ENCODE measurements at regions not wholly inside any gene's neighbourhood (a gene's known extent, or its start where the extent isn't known, plus 50 kb on each side); places are given as distances from the start of the nearest gene placed in this dataset.
"Not testable (repeated sequence)": the region's sequence is repeated elsewhere in the genome, so short reads cannot be mapped to it uniquely, and the experiment has no call there.

- no peaks in the 10 kb centered on the region for H3K9me3 ChIP-seq (ENCODE audit: control insufficient read depth, insufficient read depth, low read depth, low read length)
- peaks cover 16% of the 10 kb centered on the region for H3K27me3 ChIP-seq (ENCODE audit: control insufficient read depth, insufficient read depth, low read length)
- no peak overlapping the region for H3K4me3 ChIP-seq (ENCODE audit: low read depth, low read length)
- H3K9ac ChIP-seq (ENCODE audit: low read length) = no peak overlapping the region
- H3K36me3 ChIP-seq (ENCODE audit: control insufficient read depth, insufficient read depth, low read length) = no peaks in the 10 kb centered on the region
- peaks cover 19% of the 10 kb centered on the region for H3K4me1 ChIP-seq (ENCODE audit: control insufficient read depth, insufficient read depth, low read length)
- H3K27ac ChIP-seq (ENCODE audit: low read depth, low read length) = no peak overlapping the region
These were observed 66.6 kb downstream of the DIO3 start for GRCh38 chr14:101627915-101628262.

GRCh38 chr14:101628471-101628966 lies 67.2 kb downstream of the DIO3 start:
- H3K27ac ChIP-seq (ENCODE audit: low read depth, low read length) = no peak overlapping the region
- peak overlapping the region; percentile 41; the same call in 1 of the 2 replicates for H3K4me3 ChIP-seq (ENCODE audit: low read depth, low read length)
- H3K36me3 ChIP-seq (ENCODE audit: control insufficient read depth, insufficient read depth, low read length) = no peaks in the 10 kb centered on the region
- no peaks in the 10 kb centered on the region for H3K9me3 ChIP-seq (ENCODE audit: control insufficient read depth, insufficient read depth, low read depth, low read length)
- H3K4me1 ChIP-seq (ENCODE audit: control insufficient read depth, insufficient read depth, low read length) = peaks cover 18% of the 10 kb centered on the region
- H3K9ac ChIP-seq (ENCODE audit: low read length) = no peak overlapping the region
- peaks cover 16% of the 10 kb centered on the region for H3K27me3 ChIP-seq (ENCODE audit: control insufficient read depth, insufficient read depth, low read length)

- H3K4me3 ChIP-seq (ENCODE audit: low read depth, low read length) = no peak overlapping the region
- no peak overlapping the region for H3K9ac ChIP-seq (ENCODE audit: low read length)
- H3K36me3 ChIP-seq (ENCODE audit: control insufficient read depth, insufficient read depth, low read length) = no peaks in the 10 kb centered on the region
- no peak overlapping the region for H3K27ac ChIP-seq (ENCODE audit: low read depth, low read length)
- H3K9me3 ChIP-seq (ENCODE audit: control insufficient read depth, insufficient read depth, low read depth, low read length) = no peaks in the 10 kb centered on the region
- peaks cover 13% of the 10 kb centered on the region for H3K4me1 ChIP-seq (ENCODE audit: control insufficient read depth, insufficient read depth, low read length)
- peaks cover 16% of the 10 kb centered on the region for H3K27me3 ChIP-seq (ENCODE audit: control insufficient read depth, insufficient read depth, low read length)
These were observed 67.7 kb downstream of the DIO3 start for GRCh38 chr14:101628975-101629374.

- Histone ChIP-seq H3K36me3 (ENCODE audit: control insufficient read depth, insufficient read depth, low read length) (no peaks in the 10 kb centered on the region), H3K4me3 (ENCODE audit: low read depth, low read length) (no peak overlapping the region), H3K9ac (ENCODE audit: low read length) (no peak overlapping the region), H3K27ac (ENCODE audit: low read depth, low read length) (no peak overlapping the region), H3K27me3 (ENCODE audit: control insufficient read depth, insufficient read depth, low read length) (peaks cover 16% of the 10 kb centered on the region), H3K9me3 (ENCODE audit: control insufficient read depth, insufficient read depth, low read depth, low read length) (no peaks in the 10 kb centered on the region), H3K4me1 (ENCODE audit: control insufficient read depth, insufficient read depth, low read length) (peaks cover 3% of the 10 kb centered on the region)
These were observed 69.0 kb downstream of the DIO3 start for GRCh38 chr14:101630056-101630965.

- H3K36me3 ChIP-seq (ENCODE audit: control insufficient read depth, insufficient read depth, low read length) = no peaks in the 10 kb centered on the region
- no peak overlapping the region for H3K27ac ChIP-seq (ENCODE audit: low read depth, low read length)
- peaks cover 3% of the 10 kb centered on the region for H3K4me1 ChIP-seq (ENCODE audit: control insufficient read depth, insufficient read depth, low read length)
- no peak overlapping the region for H3K9ac ChIP-seq (ENCODE audit: low read length)
- H3K4me3 ChIP-seq (ENCODE audit: low read depth, low read length) = no peak overlapping the region
- H3K27me3 ChIP-seq (ENCODE audit: control insufficient read depth, insufficient read depth, low read length) = peaks cover 16% of the 10 kb centered on the region
- H3K9me3 ChIP-seq (ENCODE audit: control insufficient read depth, insufficient read depth, low read depth, low read length) = no peaks in the 10 kb centered on the region
These were observed 69.9 kb downstream of the DIO3 start for GRCh38 chr14:101631199-101631598.

- H3K27me3 ChIP-seq (ENCODE audit: control insufficient read depth, insufficient read depth, low read length) = peaks cover 16% of the 10 kb centered on the region
- not testable (repeated sequence) for H3K9me3 ChIP-seq (ENCODE audit: control insufficient read depth, insufficient read depth, low read depth, low read length); H3K9ac ChIP-seq (ENCODE audit: low read length); H3K4me1 ChIP-seq (ENCODE audit: control insufficient read depth, insufficient read depth, low read length); H3K36me3 ChIP-seq (ENCODE audit: control insufficient read depth, insufficient read depth, low read length); H3K4me3 ChIP-seq (ENCODE audit: low read depth, low read length); H3K27ac ChIP-seq (ENCODE audit: low read depth, low read length)
These were observed 70.7 kb downstream of the DIO3 start for GRCh38 chr14:101631970-101632369.

GRCh38 chr14:101632520-101632919 lies 71.2 kb downstream of the DIO3 start:
- Histone ChIP-seq H3K36me3 (ENCODE audit: control insufficient read depth, insufficient read depth, low read length) (no peaks in the 10 kb centered on the region), H3K27ac (ENCODE audit: low read depth, low read length) (no peak overlapping the region), H3K4me1 (ENCODE audit: control insufficient read depth, insufficient read depth, low read length) (peaks cover 3% of the 10 kb centered on the region), H3K27me3 (ENCODE audit: control insufficient read depth, insufficient read depth, low read length) (peaks cover 16% of the 10 kb centered on the region), H3K9me3 (ENCODE audit: control insufficient read depth, insufficient read depth, low read depth, low read length) (no peaks in the 10 kb centered on the region), H3K4me3 (ENCODE audit: low read depth, low read length) (no peak overlapping the region), H3K9ac (ENCODE audit: low read length) (no peak overlapping the region)

GRCh38 chr14:101633276-101633675 lies 72.0 kb downstream of the DIO3 start:
- Histone ChIP-seq H3K9ac (ENCODE audit: low read length) (no peak overlapping the region), H3K4me1 (ENCODE audit: control insufficient read depth, insufficient read depth, low read length) (peaks cover 3% of the 10 kb centered on the region), H3K36me3 (ENCODE audit: control insufficient read depth, insufficient read depth, low read length) (no peaks in the 10 kb centered on the region), H3K4me3 (ENCODE audit: low read depth, low read length) (no peak overlapping the region), H3K27me3 (ENCODE audit: control insufficient read depth, insufficient read depth, low read length) (peaks cover 16% of the 10 kb centered on the region), H3K27ac (ENCODE audit: low read depth, low read length) (no peak overlapping the region), H3K9me3 (ENCODE audit: control insufficient read depth, insufficient read depth, low read depth, low read length) (no peaks in the 10 kb centered on the region)

GRCh38 chr14:101634202-101634849 lies 73.0 kb downstream of the DIO3 start:
- Histone ChIP-seq H3K36me3 (ENCODE audit: control insufficient read depth, insufficient read depth, low read length) (no peaks in the 10 kb centered on the region), H3K4me1 (ENCODE audit: control insufficient read depth, insufficient read depth, low read length) (no peaks in the 10 kb centered on the region), H3K9ac (ENCODE audit: low read length) (no peak overlapping the region), H3K27me3 (ENCODE audit: control insufficient read depth, insufficient read depth, low read length) (peaks cover 8% of the 10 kb centered on the region), H3K27ac (ENCODE audit: low read depth, low read length) (no peak overlapping the region), H3K9me3 (ENCODE audit: control insufficient read depth, insufficient read depth, low read depth, low read length) (no peaks in the 10 kb centered on the region), H3K4me3 (ENCODE audit: low read depth, low read length) (no peak overlapping the region)

GRCh38 chr14:101634850-101635748 lies 73.8 kb downstream of the DIO3 start:
- Histone ChIP-seq H3K4me3 (ENCODE audit: low read depth, low read length) (no peak overlapping the region), H3K36me3 (ENCODE audit: control insufficient read depth, insufficient read depth, low read length) (no peaks in the 10 kb centered on the region), H3K4me1 (ENCODE audit: control insufficient read depth, insufficient read depth, low read length) (no peaks in the 10 kb centered on the region), H3K9ac (ENCODE audit: low read length) (no peak overlapping the region), H3K9me3 (ENCODE audit: control insufficient read depth, insufficient read depth, low read depth, low read length) (no peaks in the 10 kb centered on the region), H3K27me3 (ENCODE audit: control insufficient read depth, insufficient read depth, low read length) (peaks cover under 1% of the 10 kb centered on the region; the same call in 1 of the 2 replicates), H3K27ac (ENCODE audit: low read depth, low read length) (no peak overlapping the region)
